Bronchial epithelial cell (primary cell): ENCODE measurements at regions not wholly inside any gene's neighbourhood (a gene's known extent, or its start where the extent isn't known, plus 50 kb on each side); places are given as distances from the start of the nearest gene placed in this dataset.
A peak's percentile ranks its signal among the peaks of the same experiment; 100 is the strongest.

Source experiments
- DNase-seq: peaks from one replicate; pipeline ENCODE4 v3.0.0-alpha.2; 2010; ENCODE audit warnings: low read depth
- FAIRE-seq: peaks from 2 replicates; lab custom pipeline; 2011; peaks lifted over from hg19 to GRCh38; lab: Jason Lieb, UNC
- H3K27me3 ChIP-seq: 2 replicates; pipeline ENCODE4 v1.5.1; 2011; ENCODE audit warnings: low read length; ENCODE audit not compliant: control insufficient read depth, insufficient read depth
- H3K36me3 ChIP-seq: 2 replicates; pipeline ENCODE4 v1.5.1; 2011; ENCODE audit warnings: low read length; ENCODE audit not compliant: control insufficient read depth, insufficient read depth
- H3K4me3 ChIP-seq: 2 replicates; pipeline ENCODE4 v1.5.1; 2011; ENCODE audit warnings: mild to moderate bottlenecking, low read depth, low read length, control low read depth
- CTCF ChIP-seq: IDR thresholded peaks from 2 replicates; pipeline ENCODE4 v1.5.1; 2011; ENCODE audit warnings: mild to moderate bottlenecking, moderate library complexity, low read length, control low read depth, inconsistent platforms; ENCODE audit not compliant: insufficient read depth, severe bottlenecking

- FAIRE-seq = no peak
- TF ChIP-seq CTCF = no peak
Measured at GRCh38 chr6:117078624-117079023, 186.7 kb upstream of the VGLL2 start.

GRCh38 chr6:117079951-117080350, 185.4 kb upstream of the VGLL2 start:
- FAIRE-seq = no peak
- no peak for DNase-seq
- no peak for TF ChIP-seq CTCF
- no peak overlapping the region for H3K4me3 ChIP-seq
- H3K27me3 ChIP-seq = no peaks in the 10 kb centered on the region
- no peaks in the 10 kb centered on the region for H3K36me3 ChIP-seq

More at GRCh38 chr6:117078624-117079023, 186.7 kb upstream of the VGLL2 start:
- H3K4me3 ChIP-seq = no peak overlapping the region
- no peaks in the 10 kb centered on the region for H3K27me3 ChIP-seq
- DNase-seq = no peak
- no peaks in the 10 kb centered on the region for H3K36me3 ChIP-seq

GRCh38 chr6:117089604-117090003, 175.8 kb upstream of the VGLL2 start:
- DNase-seq = no peak
- Histone ChIP-seq H3K4me3 (no peak overlapping the region), H3K36me3 (no peaks in the 10 kb centered on the region), H3K27me3 (no peaks in the 10 kb centered on the region)
- no peak for FAIRE-seq
- no peak for TF ChIP-seq CTCF

- no peak for FAIRE-seq
- TF ChIP-seq CTCF = no peak
- Histone ChIP-seq H3K27me3 (no peaks in the 10 kb centered on the region), H3K36me3 (no peaks in the 10 kb centered on the region), H3K4me3 (no peak overlapping the region)
- no peak for DNase-seq
Measured at GRCh38 chr6:117110146-117110545, 155.2 kb upstream of the VGLL2 start.

- no peak for DNase-seq
- FAIRE-seq = peak; percentile 32
- no peaks in the 10 kb centered on the region for H3K36me3 ChIP-seq
- no peaks in the 10 kb centered on the region for H3K27me3 ChIP-seq
- H3K4me3 ChIP-seq = no peak overlapping the region
- no peak for TF ChIP-seq CTCF
Measured at GRCh38 chr6:117110737-117111136, 154.6 kb upstream of the VGLL2 start.

GRCh38 chr6:117117652-117118051, 147.7 kb upstream of the VGLL2 start:
- Histone ChIP-seq H3K4me3 (no peak overlapping the region), H3K27me3 (no peaks in the 10 kb centered on the region), H3K36me3 (no peaks in the 10 kb centered on the region)
- FAIRE-seq (no peak), DNase-seq (no peak)
- no peak for TF ChIP-seq CTCF
